GM23338 (cell line): ENCODE measurements at regions not wholly inside any gene's neighbourhood (a gene's known extent, or its start where the extent isn't known, plus 50 kb on each side); places are given as distances from the start of the nearest gene placed in this dataset.

Source experiments
- CTCF ChIP-seq, 2 experiments: fragments of 200-600 bp in 1 of 2; sonication (generic) in 1 of 2; conservative IDR thresholded peaks; 2 replicates each; pipeline versions ENCODE4 v1.5.1 to v1.6.1; 2016 to 2017; ENCODE audit warnings: antibody characterized with exemption in 2 of 2, low read depth in 2 of 2, mild to moderate bottlenecking in 2 of 2, moderate library complexity in 1 of 2
- EZH2phosphoT487 ChIP-seq: fragments of 200-600 bp; sonication (generic); IDR thresholded peaks from one replicate; pipeline ENCODE4 v1.8.1; 2018; ENCODE audit warnings: antibody characterized with exemption; ENCODE audit not compliant: unreplicated experiment
- POLR2AphosphoS5 ChIP-seq: IDR thresholded peaks from 2 replicates; pipeline ENCODE4 v1.6.1; 2016; ENCODE audit warnings: antibody characterized with exemption, low read depth
- REST ChIP-seq: IDR thresholded peaks from one replicate; pipeline ENCODE4 v1.6.1; 2018; ENCODE audit warnings: antibody characterized with exemption; ENCODE audit not compliant: unreplicated experiment

GRCh38 chr12:58588770-58589169 is 331.5 kb downstream of the LRIG3 start:
- TF ChIP-seq CTCF (conservative IDR thresholded peaks at IDR 0.05; ENCODE audit: low read depth in 2 of 2) (no peak), POLR2AphosphoS5 (no peak), REST (no peak), EZH2phosphoT487 (no peak)
